ENCODE measurements at regions not wholly inside any gene's neighbourhood (a gene's known extent, or its start where the extent isn't known, plus 50 kb on each side); places are given as distances from the start of the nearest gene placed in this dataset.
"Not testable (repeated sequence)": the region's sequence is repeated elsewhere in the genome, so short reads cannot be mapped to it uniquely, and the experiment has no call there.

GRCh38 chr13:90341348-90341747 is 1006.1 kb upstream of the MIR17HG start:
- not testable (repeated sequence) for TF ChIP-seq CTCF (conservative IDR thresholded peaks at IDR 0.05; ENCODE audit: low read depth in 2 of 2); EZH2phosphoT487 (IDR thresholded peaks at IDR 0.05; ENCODE audit: unreplicated experiment); REST (IDR thresholded peaks at IDR 0.05; ENCODE audit: unreplicated experiment); CREB1 (CRISPR knock-in tag; IDR thresholded peaks at IDR 0.05; ENCODE audit: low read depth); POLR2AphosphoS5 (IDR thresholded peaks at IDR 0.05; ENCODE audit: low read depth); ETS1 (IDR thresholded peaks at IDR 0.05); JUNB (IDR thresholded peaks at IDR 0.05; ENCODE audit: unreplicated experiment); EZH2 (IDR thresholded peaks at IDR 0.05; ENCODE audit: low read depth, unreplicated experiment)

Data from GM23338 (cell line).